H1 (cell line): ENCODE measurements at regions not wholly inside any gene's neighbourhood (a gene's known extent, or its start where the extent isn't known, plus 50 kb on each side); places are given as distances from the start of the nearest gene placed in this dataset.

Source experiments
- CTCF ChIA-PET: fragments of 300-600 bp; sonication (Branson Sonifier 250); formaldehyde crosslinking; loops from one replicate; lab custom pipeline; 2021; ENCODE audit not compliant: partially characterized antibody; lab: Charles Lee
- POLR2A ChIA-PET: fragments of 300-600 bp; sonication (Branson Sonifier 250); formaldehyde crosslinking; loops from one replicate; lab custom pipeline; 2021; ENCODE audit warnings: inconsistent platforms; ENCODE audit not compliant: partially characterized antibody; lab: Charles Lee
- DNase-seq, 2 experiments: peaks; one replicate each; pipeline versions ENCODE4 v3.0.0 to v3.0.0-alpha.2; 2010 to 2022; ENCODE audit warnings: low spot score in 2 of 2, low read depth in 1 of 2, mixed read lengths in 1 of 2
- FAIRE-seq: peaks from 2 replicates; lab custom pipeline; 2011; peaks lifted over from hg19 to GRCh38; lab: Jason Lieb, UNC
- H2AFZ ChIP-seq: 2 replicates; pipeline ENCODE4 v1.8.1; 2012; ENCODE audit warnings: low read length, inconsistent platforms
- H2AK5ac ChIP-seq: 2 replicates; pipeline ENCODE4 v1.6.1; 2013; ENCODE audit warnings: low read depth, low read length
- H2BK120ac ChIP-seq: replicated peaks from 2 replicates; pipeline ENCODE3; 2013; ENCODE audit warnings: low read depth, low read length, inconsistent platforms
- H2BK12ac ChIP-seq: 2 replicates; pipeline ENCODE4 v1.6.1; 2013; ENCODE audit warnings: low read depth, low read length
- H2BK15ac ChIP-seq: 2 replicates; pipeline ENCODE4 v1.6.1; 2013; ENCODE audit warnings: low read length
- H2BK20ac ChIP-seq: 2 replicates; pipeline ENCODE4 v1.6.1; 2013; ENCODE audit warnings: low read length
- H2BK5ac ChIP-seq: 2 replicates; pipeline ENCODE4 v1.6.1; 2013; ENCODE audit warnings: low read depth, low read length
- H3K14ac ChIP-seq: 2 replicates; pipeline ENCODE4 v1.6.1; 2013; ENCODE audit warnings: inconsistent platforms; ENCODE audit not compliant: insufficient read length
- H3K18ac ChIP-seq: 2 replicates; pipeline ENCODE4 v1.6.1; 2013; ENCODE audit warnings: low read length; ENCODE audit errors: extremely low read depth
- H3K23ac ChIP-seq: 2 replicates; pipeline ENCODE4 v1.6.1; 2013; ENCODE audit warnings: inconsistent platforms; ENCODE audit not compliant: insufficient read length
- H3K23me2 ChIP-seq: 2 replicates; pipeline ENCODE4 v1.6.1; 2013; ENCODE audit warnings: low read depth, low read length
- H3K27ac ChIP-seq: 2 replicates; pipeline ENCODE4 v1.6.1; 2011; ENCODE audit warnings: low read depth, low read length, inconsistent platforms
- H3K27me3 ChIP-seq, 4 experiments: replicated peaks in 1 of 4; 1 replicate in 1 of 4; 2 replicates in 3 of 4; pipeline versions ENCODE4 v1.6.1 to v1.8.1; 2011 to 2013; ENCODE audit warnings: low read length in 3 of 4, mild to moderate bottlenecking in 3 of 4, inconsistent platforms in 2 of 4, mixed read lengths in 2 of 4, moderate library complexity in 1 of 4; ENCODE audit not compliant: control insufficient read depth in 3 of 4, insufficient read depth in 3 of 4; ENCODE audit errors: extremely low read depth in 1 of 4
- H3K36me3 ChIP-seq, 4 experiments: 2 replicates each; pipeline versions ENCODE4 v1.6.1 to v1.8.1; 2011 to 2013; ENCODE audit warnings: mild to moderate bottlenecking in 4 of 4, low read length in 3 of 4, moderate library complexity in 2 of 4, control low read depth in 1 of 4, inconsistent platforms in 1 of 4; ENCODE audit not compliant: insufficient read depth in 4 of 4, control insufficient read depth in 2 of 4
- H3K4ac ChIP-seq: replicated peaks from 2 replicates; pipeline ENCODE3; 2013; ENCODE audit warnings: low read length, low read depth, mixed read lengths, inconsistent platforms; ENCODE audit not compliant: insufficient read length
- H3K4me1 ChIP-seq, 4 experiments: replicated peaks in 1 of 4; 1 replicate in 1 of 4; 2 replicates in 3 of 4; pipeline versions ENCODE4 v1.6.1 to v1.8.1; 2011 to 2013; ENCODE audit warnings: low read length in 3 of 4, inconsistent platforms in 2 of 4, mixed read lengths in 1 of 4; ENCODE audit not compliant: insufficient read depth in 4 of 4, control insufficient read depth in 3 of 4
- H3K4me2 ChIP-seq, 2 experiments: 2 replicates each; pipeline versions ENCODE4 v1.6.1 to v1.8.1; 2011 to 2013; ENCODE audit warnings: low read depth in 2 of 2, low read length in 2 of 2, control low read depth in 1 of 2, inconsistent platforms in 1 of 2, mild to moderate bottlenecking in 1 of 2; ENCODE audit not compliant: insufficient read depth in 1 of 2
- H3K4me3 ChIP-seq, 4 experiments: fragments of 200-600, 300-600 bp in 1 of 4; sonication (generic), shearing (Covaris generic), sonication (Bioruptor Twin) in 1 of 4; 2 replicates each; pipeline versions ENCODE4 v1.5.1 to v1.8.1; 2011 to 2016; ENCODE audit warnings: low read length in 4 of 4, low read depth in 3 of 4, control low read depth in 2 of 4, inconsistent platforms in 2 of 4, mild to moderate bottlenecking in 2 of 4, mixed read lengths in 1 of 4, moderate library complexity in 1 of 4; ENCODE audit not compliant: insufficient read depth in 2 of 4; ENCODE audit errors: extremely low read depth in 1 of 4
- H3K56ac ChIP-seq: replicated peaks from 2 replicates; pipeline ENCODE3; 2013; ENCODE audit warnings: low read depth, mild to moderate bottlenecking, mixed read lengths, low read length, inconsistent platforms; ENCODE audit not compliant: insufficient read length
- H3K79me1 ChIP-seq: 2 replicates; pipeline ENCODE4 v1.6.1; 2013; ENCODE audit warnings: low read depth, low read length, control low read depth
- H3K79me2 ChIP-seq, 2 experiments: 2 replicates each; pipeline versions ENCODE4 v1.6.1 to v1.8.1; 2012 to 2013; ENCODE audit warnings: low read length in 2 of 2, mild to moderate bottlenecking in 2 of 2, inconsistent platforms in 1 of 2; ENCODE audit not compliant: insufficient read depth in 2 of 2, control insufficient read depth in 1 of 2
- H3K9ac ChIP-seq, 4 experiments: replicated peaks in 1 of 4; 1 replicate in 1 of 4; 2 replicates in 3 of 4; pipeline versions ENCODE4 v1.6.1 to v1.8.1; 2011 to 2013; ENCODE audit warnings: low read depth in 3 of 4, low read length in 3 of 4, control low read depth in 2 of 4, mild to moderate bottlenecking in 2 of 4, moderate library complexity in 2 of 4, inconsistent platforms in 1 of 4; ENCODE audit errors: extremely low read depth in 1 of 4
- H3K9me3 ChIP-seq, 2 experiments: 2 replicates each; pipeline versions ENCODE4 v1.6.1 to v1.8.1; 2012 to 2013; ENCODE audit warnings: mild to moderate bottlenecking in 2 of 2, moderate library complexity in 2 of 2, control low read depth in 1 of 2, inconsistent platforms in 1 of 2, low read depth in 1 of 2, low read length in 1 of 2, mixed read lengths in 1 of 2; ENCODE audit not compliant: insufficient read depth in 2 of 2
- H4K20me1 ChIP-seq, 2 experiments: replicated peaks in 1 of 2; 2 replicates each; pipeline versions ENCODE3 to v1.8.1; 2011 to 2013; ENCODE audit warnings: inconsistent platforms in 2 of 2, low read length in 2 of 2, mild to moderate bottlenecking in 1 of 2; ENCODE audit not compliant: insufficient read depth in 2 of 2, control insufficient read depth in 1 of 2
- H4K5ac ChIP-seq: 2 replicates; pipeline ENCODE4 v1.6.1; 2013; ENCODE audit warnings: low read length, low read depth, mixed read lengths, inconsistent platforms; ENCODE audit not compliant: insufficient read length
- H4K8ac ChIP-seq: 2 replicates; pipeline ENCODE4 v1.8.0; 2013; ENCODE audit warnings: mild to moderate bottlenecking, moderate library complexity, low read length, inconsistent platforms; ENCODE audit not compliant: insufficient read depth; ENCODE audit errors: extremely low read depth
- H4K91ac ChIP-seq: replicated peaks from 2 replicates; pipeline ENCODE3; 2013; ENCODE audit warnings: low read length, mixed read lengths, inconsistent platforms; ENCODE audit not compliant: insufficient read length
- HDAC6 ChIP-seq: IDR thresholded peaks from one replicate; pipeline ENCODE4 v1.7.1; 2012; ENCODE audit warnings: low read depth, mild to moderate bottlenecking, inconsistent platforms, low read length, moderate library complexity
- JUN ChIP-seq: IDR thresholded peaks from 2 replicates; pipeline ENCODE4 v1.6.1; 2011; ENCODE audit warnings: low read depth, mild to moderate bottlenecking, improper control_type of control experiment, low read length
- NRF1 ChIP-seq: IDR thresholded peaks from 2 replicates; pipeline ENCODE4 v1.6.1; 2011; ENCODE audit warnings: mild to moderate bottlenecking, low read depth, low read length, improper control_type of control experiment
- POU5F1 ChIP-seq: IDR thresholded peaks from 2 replicates; pipeline ENCODE4 v1.6.1; 2011; ENCODE audit warnings: low read depth, mild to moderate bottlenecking, low read length, moderate library complexity
- RAD21 ChIP-seq, 2 experiments: IDR thresholded peaks in 1 of 2; conservative IDR thresholded peaks in 1 of 2; 2 replicates each; pipeline ENCODE4 v1.6.1; 2011; ENCODE audit warnings: low read depth in 2 of 2, low read length in 2 of 2, improper control_type of control experiment in 1 of 2, inconsistent platforms in 1 of 2, mild to moderate bottlenecking in 1 of 2, moderate library complexity in 1 of 2
- RBBP5 ChIP-seq: IDR thresholded peaks from 2 replicates; pipeline ENCODE4 v1.7.1; 2012; ENCODE audit warnings: low read depth, mild to moderate bottlenecking, inconsistent platforms, low read length, moderate library complexity, borderline replicate concordance
- SUZ12 ChIP-seq: fragments of 200-600 bp; sonication (generic); IDR thresholded peaks from 2 replicates; pipeline ENCODE4 v1.6.1; 2012; ENCODE audit warnings: mild to moderate bottlenecking, inconsistent platforms, low read length, moderate library complexity, mixed read lengths
- ZNF274 ChIP-seq: IDR thresholded peaks from 2 replicates; pipeline ENCODE4 v1.7.0; 2012; ENCODE audit warnings: low read length, borderline replicate concordance; ENCODE audit errors: extremely low read depth
- WGBS, 2 experiments: shearing (Covaris generic) in 1 of 2; methylation state at CpG; one replicate each; pipeline versions ENCODE4 v1.1.6 to v1.1.7; 2013 to 2015; ENCODE audit warnings: low lambda C conversion rate in 2 of 2, mixed read lengths in 2 of 2, inconsistent platforms in 1 of 2, low coverage in 1 of 2, missing lambda C conversion rate in 1 of 2; ENCODE audit not compliant: insufficient replicate concordance in 2 of 2, insufficient coverage in 1 of 2, insufficient read length in 1 of 2; ENCODE audit errors: extremely low coverage in 1 of 2, missing lambda C conversion rate in 1 of 2; 5-methylcytosine and 5-hydroxymethylcytosine counted together

DNA sequence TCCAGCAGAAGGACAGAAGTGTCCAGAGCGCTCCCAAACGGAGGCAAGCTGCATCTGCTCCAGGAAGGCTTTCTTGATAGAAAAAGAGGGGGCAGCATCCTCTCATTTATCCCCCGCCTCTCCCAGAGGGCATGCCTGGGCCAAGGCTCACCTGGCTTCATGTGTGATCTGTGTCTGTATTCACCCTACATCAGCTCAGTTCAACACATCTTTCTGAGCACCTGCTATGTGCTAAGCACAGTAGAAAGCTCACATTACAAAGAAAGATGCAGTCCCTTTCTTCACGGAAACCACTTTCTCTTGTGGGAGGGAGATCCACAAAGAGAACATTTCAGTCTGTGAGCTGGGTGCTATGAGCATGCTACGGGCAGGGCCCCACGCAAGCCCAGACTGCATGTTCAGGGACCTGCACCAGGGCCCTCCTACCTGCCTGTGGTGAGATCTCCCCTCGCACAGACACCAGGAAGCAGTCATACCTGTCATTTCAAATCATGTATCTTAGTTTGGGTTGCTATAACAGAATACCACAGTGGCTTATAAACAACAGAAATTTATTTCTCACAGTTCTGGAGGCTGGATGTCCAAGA is 90.7 kb downstream of the PDCL3 start:
- Histone ChIP-seq H3K9ac (no peak overlapping the region), H3K27me3 (no peaks in the 10 kb centered on the region), H3K27ac (no peak overlapping the region), H2BK5ac (no peak overlapping the region), H4K5ac (no peak overlapping the region), H3K23ac (no peak overlapping the region), H3K4ac (no peak overlapping the region), H3K18ac (no peak overlapping the region), H2BK120ac (no peak overlapping the region), H3K9me3 (no peaks in the 10 kb centered on the region), H2BK12ac (no peak overlapping the region), H3K79me1 (no peaks in the 10 kb centered on the region), H4K8ac (no peak overlapping the region), H3K56ac (no peak overlapping the region), H3K4me3 (no peak overlapping the region), H3K79me2 (no peaks in the 10 kb centered on the region), H2AK5ac (no peak overlapping the region), H4K91ac (no peak overlapping the region), H3K4me2 (no peak overlapping the region), H2BK20ac (no peak overlapping the region)
- no peak for FAIRE-seq
- ChIA-PET POLR2A (interaction anchor here (0.9 to 1.9 kb wide), 2 partner anchors 8 to 350 kb away, joined by 3 to 4 read pairs; no protein-coding TSS in a partner anchor), CTCF (interaction anchor here (0.7 to 2.0 kb wide), 7 partner anchors 9 to 327 kb away, joined by 3 to 4 read pairs (median 3); no protein-coding TSS in a partner anchor)
- 82% methylated on average over 7 of the region's 7 CpGs; no CpG with 5 or more reads in 1 of the 2 experiments for WGBS, 2 experiments
- no peak for TF ChIP-seq JUN
- no peak for TF ChIP-seq SUZ12
- TF ChIP-seq POU5F1, result no peak
- TF ChIP-seq RAD21 (IDR thresholded peaks at IDR 0.05 in 1 of 2, conservative IDR thresholded peaks at IDR 0.05 in 1 of 2; ENCODE audit: low read depth in 2 of 2, low read length in 2 of 2), result peak in 1 of 2 experiments; percentile 13; a peak in 1 of 4 replicates
- TF ChIP-seq NRF1, result no peak
- TF ChIP-seq RBBP5, result no peak
- TF ChIP-seq HDAC6, result no peak
- no peak for TF ChIP-seq ZNF274
- TF ChIP-seq, all 59 proteins: peak for 1
- DNase-seq, result peak in 1 of 2 experiments; percentile 29
- H4K20me1 ChIP-seq, result no peaks in the 10 kb centered on the region
- no peaks in the 10 kb centered on the region for H3K23me2 ChIP-seq
- peak overlapping the region; percentile 26; the same call in 1 of the 2 replicates for H2AFZ ChIP-seq
- H3K14ac ChIP-seq, result no peak overlapping the region
- H2BK15ac ChIP-seq, result no peak overlapping the region
- H3K36me3 ChIP-seq, result no peaks in the 10 kb centered on the region
- no peaks in the 10 kb centered on the region for H3K4me1 ChIP-seq
